Ishikawa (cell line): ENCODE measurements at regions not wholly inside any gene's neighbourhood (a gene's known extent, or its start where the extent isn't known, plus 50 kb on each side); places are given as distances from the start of the nearest gene placed in this dataset.

Source experiments
- EGR1 ChIP-seq: IDR thresholded peaks from 2 replicates; pipeline ENCODE4 v1.6.1; 2012
- EP300 ChIP-seq: IDR thresholded peaks from 2 replicates; pipeline ENCODE4 v1.6.1; 2012; ENCODE audit warnings: borderline replicate concordance
- FOXM1 ChIP-seq: IDR thresholded peaks from 2 replicates; pipeline ENCODE4 v1.6.1; 2012; ENCODE audit warnings: low read depth, borderline replicate concordance
- MAX ChIP-seq: IDR thresholded peaks from 2 replicates; pipeline ENCODE4 v1.6.1; 2012
- RAD21 ChIP-seq: IDR thresholded peaks from 2 replicates; pipeline ENCODE4 v1.6.1; 2012; ENCODE audit warnings: low read depth
- TAF1 ChIP-seq: IDR thresholded peaks from 2 replicates; pipeline ENCODE4 v1.6.1; 2012; ENCODE audit warnings: low read depth, mild to moderate bottlenecking
- TCF12 ChIP-seq: IDR thresholded peaks from 2 replicates; pipeline ENCODE4 v1.6.1; 2012; ENCODE audit warnings: low read depth
- YY1 ChIP-seq: IDR thresholded peaks from 2 replicates; pipeline ENCODE4 v1.6.1; 2012; ENCODE audit warnings: low read depth
- TF ChIP-seq, protein P1 (sequence below): IDR thresholded peaks from 2 replicates; pipeline ENCODE4 v1.6.1; 2012; ENCODE audit warnings: low read depth, mild to moderate bottlenecking
- TF ChIP-seq, protein P2 (sequence below): IDR thresholded peaks from 2 replicates; pipeline ENCODE4 v1.6.1; 2012

- no peak for TF ChIP-seq EP300
- no peak for TF ChIP-seq FOXM1
- no peak for TF ChIP-seq EGR1
- no peak for TF ChIP-seq MAX
- TF ChIP-seq, protein P1, sequence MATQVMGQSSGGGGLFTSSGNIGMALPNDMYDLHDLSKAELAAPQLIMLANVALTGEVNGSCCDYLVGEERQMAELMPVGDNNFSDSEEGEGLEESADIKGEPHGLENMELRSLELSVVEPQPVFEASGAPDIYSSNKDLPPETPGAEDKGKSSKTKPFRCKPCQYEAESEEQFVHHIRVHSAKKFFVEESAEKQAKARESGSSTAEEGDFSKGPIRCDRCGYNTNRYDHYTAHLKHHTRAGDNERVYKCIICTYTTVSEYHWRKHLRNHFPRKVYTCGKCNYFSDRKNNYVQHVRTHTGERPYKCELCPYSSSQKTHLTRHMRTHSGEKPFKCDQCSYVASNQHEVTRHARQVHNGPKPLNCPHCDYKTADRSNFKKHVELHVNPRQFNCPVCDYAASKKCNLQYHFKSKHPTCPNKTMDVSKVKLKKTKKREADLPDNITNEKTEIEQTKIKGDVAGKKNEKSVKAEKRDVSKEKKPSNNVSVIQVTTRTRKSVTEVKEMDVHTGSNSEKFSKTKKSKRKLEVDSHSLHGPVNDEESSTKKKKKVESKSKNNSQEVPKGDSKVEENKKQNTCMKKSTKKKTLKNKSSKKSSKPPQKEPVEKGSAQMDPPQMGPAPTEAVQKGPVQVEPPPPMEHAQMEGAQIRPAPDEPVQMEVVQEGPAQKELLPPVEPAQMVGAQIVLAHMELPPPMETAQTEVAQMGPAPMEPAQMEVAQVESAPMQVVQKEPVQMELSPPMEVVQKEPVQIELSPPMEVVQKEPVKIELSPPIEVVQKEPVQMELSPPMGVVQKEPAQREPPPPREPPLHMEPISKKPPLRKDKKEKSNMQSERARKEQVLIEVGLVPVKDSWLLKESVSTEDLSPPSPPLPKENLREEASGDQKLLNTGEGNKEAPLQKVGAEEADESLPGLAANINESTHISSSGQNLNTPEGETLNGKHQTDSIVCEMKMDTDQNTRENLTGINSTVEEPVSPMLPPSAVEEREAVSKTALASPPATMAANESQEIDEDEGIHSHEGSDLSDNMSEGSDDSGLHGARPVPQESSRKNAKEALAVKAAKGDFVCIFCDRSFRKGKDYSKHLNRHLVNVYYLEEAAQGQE = no peak
- no peak for TF ChIP-seq RAD21
- TF ChIP-seq, protein P2, sequence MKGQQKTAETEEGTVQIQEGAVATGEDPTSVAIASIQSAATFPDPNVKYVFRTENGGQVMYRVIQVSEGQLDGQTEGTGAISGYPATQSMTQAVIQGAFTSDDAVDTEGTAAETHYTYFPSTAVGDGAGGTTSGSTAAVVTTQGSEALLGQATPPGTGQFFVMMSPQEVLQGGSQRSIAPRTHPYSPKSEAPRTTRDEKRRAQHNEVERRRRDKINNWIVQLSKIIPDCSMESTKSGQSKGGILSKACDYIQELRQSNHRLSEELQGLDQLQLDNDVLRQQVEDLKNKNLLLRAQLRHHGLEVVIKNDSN = no peak
- TF ChIP-seq YY1 = no peak
- TF ChIP-seq TCF12 = no peak
- TF ChIP-seq TAF1 = no peak
These were observed 137.3 kb upstream of the FNDC3A start for GRCh38 chr13:48838193-48838973.
